Globus pallidus (tissue), 1 donor: ENCODE measurements at regions not wholly inside any gene's neighbourhood (a gene's known extent, or its start where the extent isn't known, plus 50 kb on each side); places are given as distances from the start of the nearest gene placed in this dataset.

Experiments
- DNase-seq: peaks from one replicate; pipeline ENCODE4 v3.0.0-alpha.2; 2015; ENCODE audit warnings: low spot score

GRCh38 chr20:7708782-7709181 lies 231.5 kb downstream of the HAO1 start:
- DNase-seq = no peak

DNA sequence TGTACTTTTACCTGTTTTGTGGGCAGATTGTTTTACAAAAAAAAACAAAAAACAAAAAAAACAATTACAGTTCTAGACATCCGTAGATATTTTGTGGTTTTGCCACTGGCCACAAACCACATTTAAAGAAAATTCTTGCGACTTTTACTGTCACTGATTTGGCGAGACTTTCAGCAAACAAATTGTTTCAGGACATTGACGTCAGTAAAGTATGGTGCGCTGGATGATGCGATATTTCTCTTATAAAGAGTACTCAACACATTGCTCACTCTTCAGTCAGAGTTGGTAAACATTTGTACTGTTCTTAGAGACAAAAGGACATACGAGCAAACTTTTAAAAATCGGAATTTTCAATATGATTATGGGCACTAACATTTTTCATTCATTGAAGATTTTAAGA lies 229.8 kb downstream of the HAO1 start:
- no peak for DNase-seq

DNA sequence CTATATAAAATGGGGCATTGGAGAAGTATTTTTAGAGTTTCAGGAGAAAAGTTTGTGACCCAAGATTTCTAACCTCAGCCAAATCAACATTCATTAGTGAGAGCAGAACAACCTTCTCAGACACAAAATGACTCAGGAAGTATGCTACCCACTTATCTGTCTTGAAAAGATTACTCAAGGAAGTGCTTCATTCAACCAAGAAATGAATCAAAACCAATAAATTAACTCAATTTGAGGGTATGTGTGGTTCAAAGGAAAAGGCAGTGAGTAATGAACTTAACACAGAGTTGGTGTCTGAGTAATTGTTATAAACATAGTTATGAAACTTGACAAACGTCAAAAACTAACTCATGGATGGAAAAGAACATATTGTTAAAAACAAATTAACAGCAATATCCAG lies 227.6 kb downstream of the HAO1 start:
- no peak for DNase-seq

- no peak for DNase-seq
These were observed 225.7 kb downstream of the HAO1 start for GRCh38 chr20:7714549-7714948.

GRCh38 chr20:7716286-7716972 lies 223.8 kb downstream of the HAO1 start:
- DNase-seq = no peak

DNA sequence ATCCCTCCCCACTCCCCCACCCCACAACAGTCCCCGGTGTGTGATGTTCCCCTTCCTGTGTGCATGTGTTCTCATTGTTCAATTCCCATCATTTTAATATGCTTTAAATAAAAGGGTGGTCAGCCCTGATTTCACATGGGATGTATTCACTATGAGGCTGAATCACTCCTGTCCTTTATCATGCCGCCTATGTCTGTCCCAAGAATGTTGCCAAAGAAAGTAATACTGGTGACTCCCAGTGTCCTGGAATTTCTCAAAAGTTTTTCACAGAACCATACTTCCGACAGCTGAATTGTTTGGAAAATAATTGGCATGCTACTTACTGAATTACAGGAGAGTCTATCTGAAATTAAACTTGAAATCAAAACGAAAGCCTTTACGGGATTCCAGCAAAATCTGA lies 217.7 kb downstream of the HAO1 start:
- DNase-seq = no peak

- no peak for DNase-seq
These were observed 217.0 kb downstream of the HAO1 start for GRCh38 chr20:7723284-7723683.

GRCh38 chr20:7728338-7728737 lies 211.9 kb downstream of the HAO1 start:
- no peak for DNase-seq

GRCh38 chr20:7734216-7734615 lies 206.0 kb downstream of the HAO1 start:
- no peak for DNase-seq

- DNase-seq = no peak
These were observed 203.9 kb downstream of the HAO1 start for GRCh38 chr20:7736336-7736735.

GRCh38 chr20:7741866-7742265 lies 198.4 kb downstream of the HAO1 start:
- no peak for DNase-seq

- no peak for DNase-seq
These were observed 197.8 kb downstream of the HAO1 start for GRCh38 chr20:7742479-7742878.

DNA sequence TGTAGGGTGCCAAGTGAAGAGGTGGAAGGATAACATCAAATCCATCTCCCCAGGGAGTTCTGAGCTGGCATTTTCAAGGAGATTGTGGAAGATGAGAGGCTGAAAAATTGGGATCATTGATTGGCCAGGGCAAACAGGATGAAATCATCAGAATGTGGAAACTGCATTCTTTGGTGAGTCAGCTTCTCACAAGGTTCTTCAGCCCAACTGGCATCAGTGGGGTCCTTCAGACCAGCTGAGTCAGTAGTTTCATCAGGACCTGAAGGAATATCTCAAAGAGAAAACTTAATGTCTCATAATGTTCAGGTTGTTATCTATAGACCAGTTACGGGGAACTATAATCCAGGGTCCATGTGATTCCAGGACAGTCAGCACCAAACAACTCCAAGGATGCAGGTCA lies 195.8 kb downstream of the HAO1 start:
- DNase-seq = no peak

GRCh38 chr20:7748624-7749023 lies 191.6 kb downstream of the HAO1 start:
- DNase-seq = no peak

- no peak for DNase-seq
These were observed 186.2 kb downstream of the HAO1 start for GRCh38 chr20:7754102-7754501.

GRCh38 chr20:7758406-7758805 lies 181.9 kb downstream of the HAO1 start:
- no peak for DNase-seq

DNA sequence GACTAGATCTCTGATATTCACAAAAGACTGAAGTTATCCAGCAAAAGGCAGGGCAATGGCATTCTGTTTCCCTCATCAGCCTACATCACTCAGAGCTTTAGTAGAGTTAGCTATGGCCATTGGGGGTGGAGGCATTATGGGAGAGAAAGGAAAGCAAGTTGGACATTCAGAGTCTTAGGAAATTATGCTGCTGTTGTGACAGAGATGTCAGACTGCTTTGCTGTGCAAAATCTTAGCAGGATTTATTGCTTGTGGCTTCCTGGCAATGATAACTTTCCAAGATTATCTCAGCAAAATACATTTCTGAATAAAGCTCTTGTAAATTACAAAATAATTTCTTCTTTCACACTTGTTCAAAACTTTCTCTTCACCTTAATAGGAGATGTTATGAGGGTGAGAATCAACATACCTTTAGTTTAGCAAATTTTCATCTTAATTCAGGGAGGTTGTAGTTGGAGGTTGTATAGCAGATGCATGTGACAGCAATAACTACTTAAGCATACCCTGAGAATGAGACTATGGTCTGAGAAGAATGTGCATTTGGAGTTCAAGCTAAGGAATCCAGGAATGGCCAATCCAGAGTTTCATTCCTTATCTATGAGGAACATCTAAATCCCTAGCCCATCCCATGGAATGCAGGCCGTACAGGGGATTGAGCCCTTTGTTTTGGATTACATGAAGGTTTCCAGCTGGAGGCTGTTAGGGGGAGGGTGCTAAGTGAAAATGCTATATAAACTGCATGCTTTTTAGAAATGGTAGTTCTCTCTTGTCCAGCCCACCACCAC lies 179.8 kb downstream of the HAO1 start:
- DNase-seq = no peak

DNA sequence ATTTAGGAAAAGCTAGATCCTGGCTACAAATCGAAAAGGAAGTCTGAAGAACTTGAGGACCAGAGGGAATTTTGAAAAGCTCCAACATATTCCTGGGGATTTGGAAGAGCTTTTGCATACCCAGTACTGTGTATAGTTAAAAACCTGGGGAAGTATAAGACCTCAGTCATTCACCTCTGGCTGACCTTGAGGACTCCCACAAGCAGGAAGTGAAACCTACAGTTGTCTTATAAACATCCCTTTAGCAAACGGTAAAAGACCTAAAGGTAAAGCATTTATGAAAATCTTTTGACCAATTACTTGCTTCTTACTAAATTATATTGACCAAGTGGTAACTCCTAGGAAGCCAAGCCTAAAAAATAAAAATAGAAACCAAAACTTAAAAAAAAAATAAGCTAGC lies 175.0 kb downstream of the HAO1 start:
- DNase-seq = no peak

- no peak for DNase-seq
These were observed 170.2 kb downstream of the HAO1 start for GRCh38 chr20:7770046-7770445.

DNA sequence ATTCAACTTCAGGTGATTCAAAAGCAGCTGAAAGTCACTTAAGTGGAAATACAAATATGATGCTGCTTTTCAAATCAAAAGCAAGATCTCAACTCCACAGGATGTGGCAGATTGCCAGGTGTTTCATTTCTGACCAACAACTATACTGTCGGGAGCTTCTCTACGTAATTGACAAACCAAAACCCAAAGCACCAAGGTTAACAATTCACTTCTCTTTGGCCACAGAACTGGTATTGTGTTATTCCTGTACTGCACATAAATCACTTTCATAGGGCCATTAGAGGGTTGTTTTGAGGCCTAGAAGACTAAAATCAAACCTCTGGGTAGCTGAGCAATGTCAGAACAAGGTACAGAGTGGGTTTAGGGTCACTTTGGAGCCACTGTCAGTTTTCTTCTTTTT lies 169.7 kb downstream of the HAO1 start:
- DNase-seq = no peak

DNA sequence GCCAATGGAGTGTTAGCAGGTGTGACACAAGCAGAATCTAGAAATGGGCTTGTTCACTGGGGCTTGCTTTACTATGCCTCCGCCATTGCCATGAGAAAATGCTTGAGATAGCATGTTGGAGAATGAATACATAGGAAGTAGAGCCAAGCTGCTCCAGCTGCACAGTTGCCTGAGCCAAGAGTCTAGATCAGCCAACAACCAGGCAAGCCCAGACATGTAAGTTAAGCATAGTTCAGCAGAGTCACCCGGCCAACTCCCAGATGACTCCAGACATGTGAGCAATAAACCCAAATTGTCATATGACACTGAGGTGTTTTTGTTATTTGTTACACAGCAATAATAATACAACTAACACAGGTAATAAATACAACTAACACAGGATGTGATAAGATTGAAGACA lies 167.9 kb downstream of the HAO1 start:
- peak; percentile 9 for DNase-seq

GRCh38 chr20:7773511-7773910 lies 166.7 kb downstream of the HAO1 start:
- DNase-seq = no peak

DNA sequence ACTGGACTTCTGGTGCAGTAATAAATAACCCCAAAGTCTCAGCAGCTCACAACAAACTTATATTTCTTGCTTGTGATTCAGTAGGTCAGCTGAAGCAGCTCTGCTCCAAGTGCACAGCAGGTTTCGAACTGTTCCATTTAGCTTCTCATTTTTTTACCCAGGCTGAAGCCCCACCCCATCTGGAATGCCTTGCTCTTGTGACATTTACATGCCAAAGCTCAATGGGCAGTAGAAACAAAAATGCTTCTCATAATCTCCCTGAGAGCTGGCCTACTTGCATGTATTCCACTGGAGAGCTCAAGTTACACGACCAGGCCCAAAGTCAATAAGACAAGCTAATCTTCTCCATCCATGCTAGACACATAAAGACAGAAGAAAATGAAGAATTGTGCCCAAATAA lies 165.2 kb downstream of the HAO1 start:
- DNase-seq = no peak

GRCh38 chr20:7776148-7776547 lies 164.1 kb downstream of the HAO1 start:
- no peak for DNase-seq
